ENCODE measurements at regions not wholly inside any gene's neighbourhood (a gene's known extent, or its start where the extent isn't known, plus 50 kb on each side); places are given as distances from the start of the nearest gene placed in this dataset.

DNA sequence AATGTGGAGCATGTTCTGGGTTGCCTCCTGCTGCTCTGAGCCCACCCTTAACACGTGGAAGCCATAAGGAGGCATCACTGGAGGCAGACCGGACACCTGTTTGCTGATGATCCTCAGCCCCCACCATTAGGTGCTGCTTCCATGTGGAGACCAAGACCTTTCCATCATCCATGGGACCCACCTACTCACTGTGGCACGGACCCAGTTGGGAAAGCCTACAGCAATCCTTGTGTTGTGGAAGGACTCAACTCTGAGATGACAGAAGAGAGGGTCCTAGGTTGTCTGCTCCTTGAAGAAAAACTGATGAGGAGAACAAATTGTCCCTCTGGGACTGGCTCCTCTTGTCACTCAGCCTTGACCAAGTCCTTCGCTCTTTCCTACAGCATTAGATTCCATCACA, 86.5 kb upstream of the RAB12 start:
- TF ChIP-seq CTCF (conservative IDR thresholded peaks at IDR 0.05; ENCODE audit: low read depth, low read length), result no peak
- TF ChIP-seq MAFK (IDR thresholded peaks at IDR 0.05; ENCODE audit: low read depth, low read length), result no peak
- TF ChIP-seq POLR2A (IDR thresholded peaks at IDR 0.05; ENCODE audit: low read depth, low read length), result no peak
- TF ChIP-seq SMC3 (IDR thresholded peaks at IDR 0.05; ENCODE audit: low read depth, low read length), result no peak
